GM06990 (cell line): ENCODE measurements at regions not wholly inside any gene's neighbourhood (a gene's known extent, or its start where the extent isn't known, plus 50 kb on each side); places are given as distances from the start of the nearest gene placed in this dataset.
A peak's percentile ranks its signal among the peaks of the same experiment; 100 is the strongest.

Experiments
- DNase-seq: peaks from one replicate; pipeline ENCODE4 v3.0.0-alpha.2; 2011; ENCODE audit not compliant: insufficient read length; ENCODE audit errors: extremely low read depth
- H3K27me3 ChIP-seq: replicated peaks from 2 replicates; pipeline ENCODE4 v1.6.0; 2011; ENCODE audit warnings: low read length; ENCODE audit not compliant: control insufficient read depth, insufficient read depth
- H3K36me3 ChIP-seq: 2 replicates; pipeline ENCODE4 v1.5.1; 2011; ENCODE audit warnings: low read length; ENCODE audit not compliant: control insufficient read depth, insufficient read depth
- H3K4me3 ChIP-seq: replicated peaks from 2 replicates; pipeline ENCODE4 v1.5.1; 2011; ENCODE audit warnings: low read depth, mild to moderate bottlenecking, control low read depth, low read length
- CTCF ChIP-seq: IDR thresholded peaks from 2 replicates; pipeline ENCODE4 v1.5.1; 2011; ENCODE audit warnings: low read length, control low read depth, mild to moderate bottlenecking, inconsistent platforms; ENCODE audit not compliant: insufficient read depth, poor library complexity, severe bottlenecking

- TF ChIP-seq CTCF = no peak
- H3K36me3 ChIP-seq = no peaks in the 10 kb centered on the region
- DNase-seq = peak; percentile 18
- H3K4me3 ChIP-seq = no peak overlapping the region
- no peaks in the 10 kb centered on the region for H3K27me3 ChIP-seq
Measured at GRCh38 chr9:107875571-107875980, 386.0 kb upstream of the KLF4 start.

- TF ChIP-seq CTCF = no peak
- no peak overlapping the region for H3K4me3 ChIP-seq
- no peaks in the 10 kb centered on the region for H3K27me3 ChIP-seq
- H3K36me3 ChIP-seq = no peaks in the 10 kb centered on the region
- peak; percentile 22 for DNase-seq
Measured at GRCh38 chr9:107874591-107875369, 385.2 kb upstream of the KLF4 start.

- Histone ChIP-seq H3K4me3 (no peak overlapping the region), H3K36me3 (no peaks in the 10 kb centered on the region), H3K27me3 (no peaks in the 10 kb centered on the region)
- no peak for DNase-seq
- no peak for TF ChIP-seq CTCF
Measured at GRCh38 chr9:107874137-107874536, 384.6 kb upstream of the KLF4 start.

- DNase-seq = no peak
- TF ChIP-seq CTCF = no peak
- no peak overlapping the region for H3K4me3 ChIP-seq
- no peaks in the 10 kb centered on the region for H3K36me3 ChIP-seq
- H3K27me3 ChIP-seq = no peaks in the 10 kb centered on the region
Measured at GRCh38 chr9:107872457-107873192, 383.1 kb upstream of the KLF4 start.

GRCh38 chr9:107870927-107871680 is 381.5 kb upstream of the KLF4 start:
- DNase-seq = no peak
- TF ChIP-seq CTCF = no peak
- H3K27me3 ChIP-seq = no peaks in the 10 kb centered on the region
- no peak overlapping the region for H3K4me3 ChIP-seq
- H3K36me3 ChIP-seq = no peaks in the 10 kb centered on the region
